B cell (primary cell): ENCODE measurements at regions not wholly inside any gene's neighbourhood (a gene's known extent, or its start where the extent isn't known, plus 50 kb on each side); places are given as distances from the start of the nearest gene placed in this dataset.

ENCODE experiments used
- ATAC-seq: fragments of 200-7000 bp; cut with Tn5 transposase; one replicate; pipeline ENCODE4 v1.10.0; 2021; ENCODE audit warnings: low read depth, mild to moderate bottlenecking, moderate number of reproducible peaks, moderate library complexity
- CTCF ChIA-PET: fragments of 350-600 bp; sonication (Branson Sonifier 250); formaldehyde crosslinking; loops from one replicate; lab custom pipeline; 2021; ENCODE audit warnings: antibody characterized with exemption, inconsistent platforms; lab: Charles Lee
- POLR2A ChIA-PET: fragments of 350-600 bp; sonication (Branson Sonifier 250); formaldehyde crosslinking; loops from one replicate; lab custom pipeline; 2021; ENCODE audit warnings: antibody characterized with exemption; lab: Charles Lee
- DNase-seq: peaks from one replicate; pipeline ENCODE4 v3.0.0; 2013
- H2AFZ ChIP-seq: 2 replicates; pipeline ENCODE4 v1.6.1; 2012; ENCODE audit warnings: mild to moderate bottlenecking, low read depth, low read length; ENCODE audit not compliant: insufficient read depth, poor library complexity, severe bottlenecking
- H3K27ac ChIP-seq, 2 donors: 1 replicate in 1 of 2; 2 replicates in 1 of 2; pipeline ENCODE4 v1.5.1; 2012 to 2013; ENCODE audit warnings: low read length in 2 of 2, mild to moderate bottlenecking in 2 of 2, moderate library complexity in 1 of 2
- H3K27me3 ChIP-seq, 4 experiments: fragments of 200-600 bp in 1 of 4; sonication (generic) in 1 of 4; replicated peaks in 1 of 4; 1 replicate in 2 of 4; 2 replicates in 2 of 4; pipeline versions ENCODE4 v1.6.1 to v1.7.0; 2013 to 2016; ENCODE audit warnings: low read length in 3 of 4, mild to moderate bottlenecking in 2 of 4, mixed read lengths in 1 of 4, moderate library complexity in 1 of 4; ENCODE audit not compliant: insufficient read depth in 4 of 4, control insufficient read depth in 3 of 4; ENCODE audit errors: control extremely low read depth in 1 of 4
- H3K36me3 ChIP-seq, 2 experiments: replicated peaks in 1 of 2; 1 replicate in 1 of 2; 2 replicates in 1 of 2; pipeline versions ENCODE4 v1.6.1 to v1.7.1; 2013; ENCODE audit warnings: low read length in 1 of 2; ENCODE audit not compliant: insufficient read depth in 2 of 2, control insufficient read depth in 1 of 2; ENCODE audit errors: control extremely low read depth in 1 of 2, extremely low read depth in 1 of 2
- H3K4me1 ChIP-seq, 2 donors: fragments of 200-600 bp in 1 of 2; sonication (generic) in 1 of 2; 1 replicate in 1 of 2; 2 replicates in 1 of 2; pipeline versions ENCODE4 v1.5.1 to v1.6.1; 2013 to 2017; ENCODE audit warnings: low read length in 2 of 2; ENCODE audit not compliant: control insufficient read depth in 2 of 2, insufficient read depth in 2 of 2
- H3K4me2 ChIP-seq: replicated peaks from 2 replicates; pipeline ENCODE3; 2012; ENCODE audit warnings: mild to moderate bottlenecking, low read depth, low read length; ENCODE audit not compliant: poor library complexity, severe bottlenecking
- H3K4me3 ChIP-seq, 5 experiments: fragments of 200-600 bp in 1 of 5; sonication (generic) in 1 of 5; 1 replicate in 3 of 5; 2 replicates in 2 of 5; pipeline versions ENCODE4 v1.5.1 to v1.7.0; 2011 to 2016; ENCODE audit warnings: low read length in 4 of 5, mild to moderate bottlenecking in 4 of 5, low read depth in 2 of 5, control low read depth in 1 of 5, moderate library complexity in 1 of 5; ENCODE audit not compliant: insufficient read depth in 1 of 5; ENCODE audit errors: control extremely low read depth in 1 of 5, extremely low read depth in 1 of 5
- H3K79me2 ChIP-seq: fragments of 200-600 bp; sonication (generic); one replicate; pipeline ENCODE4 v1.6.0; 2016; ENCODE audit warnings: low read length; ENCODE audit not compliant: control insufficient read depth, insufficient read depth
- H3K9ac ChIP-seq: fragments of 200-600 bp; sonication (generic); 2 replicates; pipeline ENCODE4 v1.6.1; 2017; ENCODE audit warnings: mild to moderate bottlenecking, low read length, moderate library complexity
- H3K9me3 ChIP-seq, 3 donors: one replicate each; pipeline versions ENCODE4 v1.6.1 to v1.7.1; 2013; ENCODE audit warnings: low read length in 2 of 3; ENCODE audit not compliant: control insufficient read depth in 2 of 3, insufficient read depth in 1 of 3; ENCODE audit errors: control extremely low read depth in 1 of 3
- H4K20me1 ChIP-seq: 2 replicates; pipeline ENCODE4 v1.6.0; 2012; ENCODE audit warnings: mild to moderate bottlenecking, low read length; ENCODE audit not compliant: insufficient read depth, control insufficient read depth, poor library complexity, severe bottlenecking
- H3K27ac Mint-ChIP-seq: one replicate; pipeline ENCODE4 v1.8.0; 2021; ENCODE audit warnings: mixed read lengths
- H3K27me3 Mint-ChIP-seq: one replicate; pipeline ENCODE4 v1.8.0; 2021; ENCODE audit warnings: mixed read lengths
- H3K4me1 Mint-ChIP-seq: one replicate; pipeline ENCODE4 v1.8.0; 2021; ENCODE audit warnings: mixed read lengths
- H3K4me3 Mint-ChIP-seq: one replicate; pipeline ENCODE4 v1.8.0; 2021; ENCODE audit warnings: mixed read lengths
- H3K9me3 Mint-ChIP-seq: one replicate; pipeline ENCODE4 v1.8.0; 2022; ENCODE audit warnings: mixed read lengths; ENCODE audit not compliant: insufficient read depth
- EZH2 ChIP-seq: IDR thresholded peaks from 2 replicates; pipeline ENCODE4 v1.6.1; 2012; ENCODE audit warnings: borderline replicate concordance, low read depth, mild to moderate bottlenecking, moderate library complexity, low read length; ENCODE audit not compliant: insufficient read depth, poor library complexity, severe bottlenecking
- WGBS: methylation state at CpG from one replicate; pipeline ENCODE4 v1.1.5; 2013; ENCODE audit warnings: missing lambda C conversion rate; ENCODE audit not compliant: insufficient coverage; 5-methylcytosine and 5-hydroxymethylcytosine counted together
- intact Hi-C: fragments of 100-400 bp; cut with micrococcal nuclease; formaldehyde crosslinking; loops from one replicate; pipeline ENCODE4 v1.10.0; 2022
- TF ChIP-seq, protein P1 (sequence below): fragments of 200-600 bp; IDR thresholded peaks from one replicate; pipeline ENCODE4 v1.8.0; 2022; ENCODE audit warnings: antibody characterized with exemption, mild to moderate bottlenecking

DNA sequence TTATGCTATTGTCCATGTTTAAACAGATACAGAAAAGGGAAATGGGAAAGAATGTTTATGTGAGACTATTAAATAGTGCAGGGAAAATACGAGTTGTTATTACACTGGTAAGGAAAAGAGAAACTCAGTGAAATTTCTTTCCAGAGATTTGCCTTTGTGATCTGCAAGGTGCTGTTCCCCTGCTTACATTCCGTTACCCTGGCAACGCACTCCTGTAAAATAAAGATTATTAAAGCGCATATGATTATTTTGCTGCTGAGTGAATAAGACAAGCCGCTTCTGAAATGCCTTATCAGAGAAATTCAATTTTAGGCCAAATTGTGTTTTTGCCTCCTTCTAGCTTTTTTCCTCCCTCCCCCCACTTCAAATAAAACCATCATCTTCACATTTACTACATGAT is 328.6 kb upstream of the PMFBP1 start:
- Histone ChIP-seq H3K27ac (no peak overlapping the region), H3K4me1 (no peaks in the 10 kb centered on the region), H3K36me3 (no peaks in the 10 kb centered on the region), H3K9me3 (no peaks in the 10 kb centered on the region), H3K4me2 (no peak overlapping the region), H2AFZ (no peak overlapping the region), H3K79me2 (no peaks in the 10 kb centered on the region), H4K20me1 (no peaks in the 10 kb centered on the region), H3K27me3 (no peaks in the 10 kb centered on the region), H3K4me3 (no peak overlapping the region), H3K9ac (no peak overlapping the region)
- Mint-ChIP-seq H3K4me3 (no peak overlapping the region), H3K27ac (no peak overlapping the region), H3K27me3 (no peaks in the 10 kb centered on the region), H3K9me3 (no peaks in the 10 kb centered on the region), H3K4me1 (peaks cover 2% of the 10 kb centered on the region)
- POLR2A ChIA-PET = no interaction called here
- 100% methylated on average over 2 of the region's 5 CpGs for WGBS
- intact Hi-C loops = loop anchor here (5.0 kb wide), 1 partner anchor 1377 kb away; no protein-coding TSS in a partner anchor
- TF ChIP-seq EZH2 = no peak
- TF ChIP-seq, protein P1, sequence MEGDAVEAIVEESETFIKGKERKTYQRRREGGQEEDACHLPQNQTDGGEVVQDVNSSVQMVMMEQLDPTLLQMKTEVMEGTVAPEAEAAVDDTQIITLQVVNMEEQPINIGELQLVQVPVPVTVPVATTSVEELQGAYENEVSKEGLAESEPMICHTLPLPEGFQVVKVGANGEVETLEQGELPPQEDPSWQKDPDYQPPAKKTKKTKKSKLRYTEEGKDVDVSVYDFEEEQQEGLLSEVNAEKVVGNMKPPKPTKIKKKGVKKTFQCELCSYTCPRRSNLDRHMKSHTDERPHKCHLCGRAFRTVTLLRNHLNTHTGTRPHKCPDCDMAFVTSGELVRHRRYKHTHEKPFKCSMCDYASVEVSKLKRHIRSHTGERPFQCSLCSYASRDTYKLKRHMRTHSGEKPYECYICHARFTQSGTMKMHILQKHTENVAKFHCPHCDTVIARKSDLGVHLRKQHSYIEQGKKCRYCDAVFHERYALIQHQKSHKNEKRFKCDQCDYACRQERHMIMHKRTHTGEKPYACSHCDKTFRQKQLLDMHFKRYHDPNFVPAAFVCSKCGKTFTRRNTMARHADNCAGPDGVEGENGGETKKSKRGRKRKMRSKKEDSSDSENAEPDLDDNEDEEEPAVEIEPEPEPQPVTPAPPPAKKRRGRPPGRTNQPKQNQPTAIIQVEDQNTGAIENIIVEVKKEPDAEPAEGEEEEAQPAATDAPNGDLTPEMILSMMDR = no peak
- DNase-seq = no peak
- ATAC-seq = no peak
- CTCF ChIA-PET = interaction anchor here (0.7 to 3.5 kb wide), 6 partner anchors 9 to 1456 kb away, joined by 3 to 23 read pairs (median 4); no protein-coding TSS in a partner anchor

DNA sequence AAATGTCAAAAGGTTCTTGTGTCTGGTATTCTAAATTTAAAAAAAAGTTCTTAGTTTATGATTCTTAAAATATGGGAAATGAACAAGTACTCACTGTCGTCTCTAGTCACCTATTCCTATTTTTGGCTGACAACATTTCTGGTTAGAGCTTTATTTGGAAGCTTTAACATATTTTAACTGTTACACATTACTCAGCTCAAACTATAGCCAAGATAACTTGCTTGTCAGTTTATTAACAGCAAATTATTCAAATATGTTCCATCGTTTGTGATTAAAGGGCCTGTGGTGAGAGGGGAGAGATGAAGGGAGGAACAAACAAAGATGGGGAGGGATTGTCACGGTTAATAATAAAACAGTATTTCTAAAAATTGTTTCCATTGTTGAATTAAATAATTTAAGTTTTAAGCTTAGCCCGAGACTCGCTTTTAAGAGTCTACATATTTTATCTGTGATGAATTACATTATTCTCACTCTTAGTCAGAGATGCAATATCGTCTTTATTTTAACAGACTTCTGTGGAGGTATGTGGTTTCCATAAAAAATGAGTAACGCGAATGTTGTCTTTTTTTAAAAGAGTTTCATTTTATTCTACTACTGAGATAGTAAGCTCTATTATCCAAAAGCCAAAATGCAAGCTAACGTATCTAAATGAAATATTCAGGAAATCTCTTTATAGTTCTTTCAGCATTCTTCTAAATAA is 321.9 kb upstream of the PMFBP1 start:
- WGBS = no CpG with 5 or more reads among the region's 9 CpGs
- ChIA-PET POLR2A (no interaction called here), CTCF (no interaction called here)
- no peaks in the 10 kb centered on the region for H4K20me1 ChIP-seq
- DNase-seq (no peak), ATAC-seq (no peak)
- H3K9me3 ChIP-seq = no peaks in the 10 kb centered on the region
- no peak overlapping the region for H3K9ac ChIP-seq
- H3K27me3 ChIP-seq = no peaks in the 10 kb centered on the region
- no peaks in the 10 kb centered on the region for H3K36me3 ChIP-seq
- H3K4me2 ChIP-seq = no peak overlapping the region
- H3K9me3 Mint-ChIP-seq = no peaks in the 10 kb centered on the region
- no peaks in the 10 kb centered on the region for H3K79me2 ChIP-seq
- intact Hi-C loops = no loop called here
- TF ChIP-seq EZH2 = no peak
- TF ChIP-seq, protein P1 = no peak
- H3K4me3 Mint-ChIP-seq = no peak overlapping the region
- H3K4me1 ChIP-seq = no peaks in the 10 kb centered on the region
- no peak overlapping the region for H3K27ac Mint-ChIP-seq
- no peaks in the 10 kb centered on the region for H3K4me1 Mint-ChIP-seq
- H3K27me3 Mint-ChIP-seq = no peaks in the 10 kb centered on the region
- no peak overlapping the region for H3K4me3 ChIP-seq
- H3K27ac ChIP-seq = no peak overlapping the region
- no peak overlapping the region for H2AFZ ChIP-seq
